Endothelial cell of umbilical vein (primary cell): ENCODE measurements at regions not wholly inside any gene's neighbourhood (a gene's known extent, or its start where the extent isn't known, plus 50 kb on each side); places are given as distances from the start of the nearest gene placed in this dataset.

Experiments
- BruUV-seq: library from RNA; stranded (reverse); fragments of 400-500 nt; replicated peaks from 2 replicates; lab custom pipeline; 2021; lab: Mats Ljungman, UMichigan
- CTCF ChIA-PET: fragments of 300-600, 350-600 bp; sonication (Branson Sonifier 250); formaldehyde crosslinking; loops from one replicate; lab custom pipeline; 2021; ENCODE audit warnings: antibody characterized with exemption, inconsistent platforms; lab: Charles Lee
- POLR2A ChIA-PET: fragments of 300-600, 350-600 bp; sonication (Branson Sonifier 250); formaldehyde crosslinking; loops from one replicate; lab custom pipeline; 2021; ENCODE audit warnings: antibody characterized with exemption, inconsistent platforms; lab: Charles Lee
- DNase-seq: peaks from one replicate; pipeline ENCODE4 v3.0.0-alpha.2; 2011; ENCODE audit warnings: low read depth, low spot score
- FAIRE-seq: peaks from 2 replicates; lab custom pipeline; 2011; peaks lifted over from hg19 to GRCh38; lab: Jason Lieb, UNC
- H2AFZ ChIP-seq: 2 replicates; pipeline ENCODE4 v1.6.0; 2012; ENCODE audit warnings: low read depth, low read length, control low read depth, inconsistent platforms
- H3K27ac ChIP-seq: 2 replicates; pipeline ENCODE4 v1.5.1; 2011; ENCODE audit warnings: low read depth, mild to moderate bottlenecking, control low read depth, low read length, moderate library complexity; ENCODE audit not compliant: insufficient read depth
- H3K27me3 ChIP-seq, 2 experiments: 2 replicates each; pipeline versions ENCODE4 v1.6.0 to v1.6.1; 2011; ENCODE audit warnings: low read length in 2 of 2, mixed read lengths in 1 of 2; ENCODE audit not compliant: control insufficient read depth in 2 of 2, insufficient read depth in 2 of 2
- H3K36me3 ChIP-seq, 2 experiments: 2 replicates in 1 of 2; 3 replicates in 1 of 2; pipeline ENCODE4 v1.5.1; 2011; ENCODE audit warnings: low read length in 2 of 2, mild to moderate bottlenecking in 1 of 2, moderate library complexity in 1 of 2; ENCODE audit not compliant: control insufficient read depth in 2 of 2, insufficient read depth in 2 of 2; ENCODE audit errors: extremely low read depth in 1 of 2
- H3K4me1 ChIP-seq: 3 replicates; pipeline ENCODE4 v1.5.1; 2011; ENCODE audit warnings: mild to moderate bottlenecking, low read length; ENCODE audit not compliant: control insufficient read depth, insufficient read depth; ENCODE audit errors: extremely low read depth
- H3K4me2 ChIP-seq: 2 replicates; pipeline ENCODE4 v1.6.1; 2011; ENCODE audit warnings: low read length, control low read depth, mixed read lengths; ENCODE audit not compliant: insufficient read depth
- H3K4me3 ChIP-seq, 3 experiments: fragments of 200-600 bp in 1 of 3; sonication (generic), shearing (Covaris generic) in 1 of 3; replicated peaks in 1 of 3; 2 replicates each; pipeline ENCODE4 v1.5.1; 2011 to 2016; ENCODE audit warnings: control low read depth in 3 of 3, low read length in 3 of 3, mild to moderate bottlenecking in 2 of 3, inconsistent platforms in 1 of 3, low read depth in 1 of 3, moderate library complexity in 1 of 3; ENCODE audit not compliant: insufficient read depth in 1 of 3
- H3K79me2 ChIP-seq: 2 replicates; pipeline ENCODE4 v1.6.0; 2012; ENCODE audit warnings: low read length, inconsistent platforms; ENCODE audit not compliant: control insufficient read depth, insufficient read depth
- H3K9ac ChIP-seq: replicated peaks from 2 replicates; pipeline ENCODE3; 2011; ENCODE audit warnings: low read length, control low read depth; ENCODE audit not compliant: insufficient read depth; ENCODE audit errors: extremely low read depth
- H3K9me1 ChIP-seq: replicated peaks from 3 replicates; pipeline ENCODE4 v1.6.0; 2011; ENCODE audit warnings: mild to moderate bottlenecking, low read length; ENCODE audit not compliant: control insufficient read depth, insufficient read depth; ENCODE audit errors: extremely low read depth
- H3K9me3 ChIP-seq: replicated peaks from 2 replicates; pipeline ENCODE4 v1.5.1; 2012; ENCODE audit warnings: low read length, inconsistent platforms; ENCODE audit not compliant: control insufficient read depth, insufficient read depth
- H4K20me1 ChIP-seq: replicated peaks from 2 replicates; pipeline ENCODE3; 2011; ENCODE audit warnings: mild to moderate bottlenecking, low read length; ENCODE audit not compliant: control insufficient read depth, insufficient read depth; ENCODE audit errors: extremely low read depth
- EZH2 ChIP-seq: IDR thresholded peaks from 2 replicates; pipeline ENCODE4 v1.6.1; 2012; ENCODE audit warnings: borderline replicate concordance, low read depth, mild to moderate bottlenecking, moderate library complexity, low read length, inconsistent platforms; ENCODE audit not compliant: severe bottlenecking
- FOS ChIP-seq: IDR thresholded peaks from 2 replicates; pipeline ENCODE4 v1.6.1; 2011; ENCODE audit warnings: mild to moderate bottlenecking, low read length, moderate library complexity, borderline replicate concordance; ENCODE audit not compliant: insufficient read depth
- GATA2 ChIP-seq: IDR thresholded peaks from 2 replicates; pipeline ENCODE4 v1.7.0; 2011; ENCODE audit warnings: low read depth, mild to moderate bottlenecking, moderate library complexity, mixed read lengths, low read length; ENCODE audit not compliant: insufficient read length, insufficient read depth
- JUN ChIP-seq: IDR thresholded peaks from 2 replicates; pipeline ENCODE4 v1.6.1; 2011; ENCODE audit warnings: borderline replicate concordance, low read depth; ENCODE audit not compliant: insufficient read length, insufficient read depth
- MAX ChIP-seq: IDR thresholded peaks from 2 replicates; pipeline ENCODE4 v1.6.1; 2011; ENCODE audit not compliant: insufficient read depth, insufficient read length
- MYC ChIP-seq: IDR thresholded peaks from one replicate; pipeline ENCODE4 v1.6.1; 2011; ENCODE audit warnings: mild to moderate bottlenecking, low read depth, low read length
- POLR2A ChIP-seq: IDR thresholded peaks from 2 replicates; pipeline ENCODE4 v1.6.1; 2012; ENCODE audit warnings: low read depth, mild to moderate bottlenecking, control low read depth, low read length
- POLR2AphosphoS5 ChIP-seq: IDR thresholded peaks from 2 replicates; pipeline ENCODE4 v1.6.1; 2012; ENCODE audit warnings: low read depth, mild to moderate bottlenecking, control low read depth, low read length, moderate library complexity; ENCODE audit not compliant: insufficient read depth
- dilution Hi-C: fragments of 300-500 bp; cut with MboI; formaldehyde crosslinking; loops from one replicate; pipeline ENCODE4 v1.15.0; 2019; ENCODE audit warnings: low sequenced_read_pairs; ENCODE audit not compliant: extremely low pct_ligation_motif_present
- intact Hi-C: fragments of 100-400 bp; cut with micrococcal nuclease; formaldehyde crosslinking; loops from one replicate; pipeline ENCODE4 v1.10.0; 2022
- TF ChIP-seq, protein P1 (sequence below), 2 donors: IDR thresholded peaks; 1 replicate in 1 of 2; 2 replicates in 1 of 2; pipeline ENCODE4 v1.5.1; 2011; ENCODE audit warnings: low read length in 2 of 2, mild to moderate bottlenecking in 2 of 2, moderate library complexity in 2 of 2, control low read depth in 1 of 2, inconsistent platforms in 1 of 2, low read depth in 1 of 2; ENCODE audit not compliant: insufficient read depth in 1 of 2; ENCODE audit errors: extremely low read depth in 1 of 2

DNA sequence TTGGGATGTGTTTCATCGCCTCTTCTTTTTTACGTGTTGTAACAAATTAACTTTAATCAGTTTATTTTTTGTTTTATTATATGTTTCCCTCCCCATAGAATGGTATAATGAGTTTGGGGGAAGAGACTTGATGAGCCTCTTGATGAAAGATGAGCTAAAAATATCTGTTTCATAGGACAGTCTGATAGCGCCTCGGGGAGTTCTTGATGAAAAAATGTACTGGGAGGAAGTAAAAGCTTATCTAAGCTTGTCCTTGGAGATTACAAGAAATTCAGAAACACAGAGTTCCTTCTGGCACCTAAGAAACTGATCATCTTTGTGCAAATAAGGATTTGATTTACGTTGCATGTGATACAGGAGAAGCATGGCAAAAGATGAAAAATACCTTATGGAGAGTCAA, 350.2 kb upstream of the CDH8 start:
- no peak overlapping the region for H2AFZ ChIP-seq
- no peaks in the 10 kb centered on the region for H3K4me1 ChIP-seq
- H3K9me1 ChIP-seq: no peaks in the 10 kb centered on the region
- H3K27me3 ChIP-seq: no peaks in the 10 kb centered on the region
- H4K20me1 ChIP-seq: no peaks in the 10 kb centered on the region
- dilution Hi-C loops: no loop called here
- no peaks in the 10 kb centered on the region for H3K36me3 ChIP-seq
- FAIRE-seq (no peak), DNase-seq (no peak)
- no peak overlapping the region for H3K4me3 ChIP-seq
- H3K27ac ChIP-seq: no peak overlapping the region
- H3K9ac ChIP-seq: no peak overlapping the region
- no peak for TF ChIP-seq POLR2A
- TF ChIP-seq, protein P1, sequence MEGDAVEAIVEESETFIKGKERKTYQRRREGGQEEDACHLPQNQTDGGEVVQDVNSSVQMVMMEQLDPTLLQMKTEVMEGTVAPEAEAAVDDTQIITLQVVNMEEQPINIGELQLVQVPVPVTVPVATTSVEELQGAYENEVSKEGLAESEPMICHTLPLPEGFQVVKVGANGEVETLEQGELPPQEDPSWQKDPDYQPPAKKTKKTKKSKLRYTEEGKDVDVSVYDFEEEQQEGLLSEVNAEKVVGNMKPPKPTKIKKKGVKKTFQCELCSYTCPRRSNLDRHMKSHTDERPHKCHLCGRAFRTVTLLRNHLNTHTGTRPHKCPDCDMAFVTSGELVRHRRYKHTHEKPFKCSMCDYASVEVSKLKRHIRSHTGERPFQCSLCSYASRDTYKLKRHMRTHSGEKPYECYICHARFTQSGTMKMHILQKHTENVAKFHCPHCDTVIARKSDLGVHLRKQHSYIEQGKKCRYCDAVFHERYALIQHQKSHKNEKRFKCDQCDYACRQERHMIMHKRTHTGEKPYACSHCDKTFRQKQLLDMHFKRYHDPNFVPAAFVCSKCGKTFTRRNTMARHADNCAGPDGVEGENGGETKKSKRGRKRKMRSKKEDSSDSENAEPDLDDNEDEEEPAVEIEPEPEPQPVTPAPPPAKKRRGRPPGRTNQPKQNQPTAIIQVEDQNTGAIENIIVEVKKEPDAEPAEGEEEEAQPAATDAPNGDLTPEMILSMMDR (IDR thresholded peaks at IDR 0.05; ENCODE audit: extremely low read depth in 1 of 2, insufficient read depth in 1 of 2, low read depth in 1 of 2, low read length in 2 of 2): no peak
- no peaks in the 10 kb centered on the region for H3K79me2 ChIP-seq
- intact Hi-C loops: no loop called here
- no TSS peak for BruUV-seq
- POLR2A ChIA-PET: no interaction called here
- H3K9me3 ChIP-seq: no peaks in the 10 kb centered on the region
- no peak overlapping the region for H3K4me2 ChIP-seq
- CTCF ChIA-PET: no interaction called here

- no peak overlapping the region for H2AFZ ChIP-seq
- intact Hi-C loops: no loop called here
- H4K20me1 ChIP-seq: no peaks in the 10 kb centered on the region
- no peaks in the 10 kb centered on the region for H3K36me3 ChIP-seq
- no peaks in the 10 kb centered on the region for H3K4me1 ChIP-seq
- no peak overlapping the region for H3K27ac ChIP-seq
- ChIA-PET CTCF (no interaction called here), POLR2A (no interaction called here)
- FAIRE-seq (no peak), DNase-seq (no peak)
- H3K4me2 ChIP-seq: no peak overlapping the region
- TF ChIP-seq FOS: no peak
- TF ChIP-seq GATA2: no peak
- TF ChIP-seq MYC: no peak
- TF ChIP-seq JUN: no peak
- TF ChIP-seq POLR2AphosphoS5: no peak
- no peak for TF ChIP-seq EZH2
- TF ChIP-seq POLR2A: no peak
- no peak for TF ChIP-seq MAX
- TF ChIP-seq, protein P1 (IDR thresholded peaks at IDR 0.05; ENCODE audit: extremely low read depth in 1 of 2, insufficient read depth in 1 of 2, low read depth in 1 of 2, low read length in 2 of 2): no peak
- H3K9me3 ChIP-seq: no peaks in the 10 kb centered on the region
- no peaks in the 10 kb centered on the region for H3K27me3 ChIP-seq
- H3K9me1 ChIP-seq: no peaks in the 10 kb centered on the region
- H3K4me3 ChIP-seq: no peak overlapping the region
- no peak overlapping the region for H3K9ac ChIP-seq
- dilution Hi-C loops: no loop called here
- H3K79me2 ChIP-seq: no peaks in the 10 kb centered on the region
- no TSS peak for BruUV-seq
These were observed 347.7 kb upstream of the CDH8 start for GRCh38 chr16:62383941-62384340.
